C4-2B (cell line): ENCODE measurements at regions not wholly inside any gene's neighbourhood (a gene's known extent, or its start where the extent isn't known, plus 50 kb on each side); places are given as distances from the start of the nearest gene placed in this dataset.
"Not testable (repeated sequence)": the region's sequence is repeated elsewhere in the genome, so short reads cannot be mapped to it uniquely, and the experiment has no call there.

Experiments
- H3K27ac ChIP-seq: fragments of 450-650 bp; 2 replicates; pipeline ENCODE4 v1.5.1; 2017
- CTCF ChIP-seq: fragments of 450-650 bp; conservative IDR thresholded peaks from 2 replicates; pipeline ENCODE4 v1.5.1; 2017; ENCODE audit warnings: mild to moderate bottlenecking
- ZFX ChIP-seq: fragments of 450-650 bp; IDR thresholded peaks from 2 replicates; pipeline ENCODE4 v1.6.1; 2017

DNA sequence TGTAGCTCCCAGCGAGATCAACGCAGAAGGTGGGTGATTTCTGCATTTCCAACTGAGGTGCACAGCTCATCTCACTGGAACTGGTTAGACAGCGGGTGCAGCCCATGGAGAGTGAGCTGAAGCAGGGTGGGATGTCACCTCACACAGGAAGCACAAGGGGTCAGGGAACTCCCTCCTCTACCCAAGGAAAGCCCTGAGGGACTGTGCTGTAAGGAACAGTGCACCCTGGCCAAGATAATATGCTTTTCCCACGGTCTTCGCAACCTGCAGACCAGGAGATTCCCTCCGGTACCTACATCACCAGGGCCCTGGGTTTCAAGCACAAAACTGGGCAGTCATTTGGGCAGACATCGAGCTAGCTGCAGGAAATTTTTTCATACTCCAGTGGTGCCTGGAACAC lies 216.4 kb upstream of the TET2 start:
- TF ChIP-seq ZFX (no peak), CTCF (no peak)
- H3K27ac ChIP-seq, result no peak overlapping the region

DNA sequence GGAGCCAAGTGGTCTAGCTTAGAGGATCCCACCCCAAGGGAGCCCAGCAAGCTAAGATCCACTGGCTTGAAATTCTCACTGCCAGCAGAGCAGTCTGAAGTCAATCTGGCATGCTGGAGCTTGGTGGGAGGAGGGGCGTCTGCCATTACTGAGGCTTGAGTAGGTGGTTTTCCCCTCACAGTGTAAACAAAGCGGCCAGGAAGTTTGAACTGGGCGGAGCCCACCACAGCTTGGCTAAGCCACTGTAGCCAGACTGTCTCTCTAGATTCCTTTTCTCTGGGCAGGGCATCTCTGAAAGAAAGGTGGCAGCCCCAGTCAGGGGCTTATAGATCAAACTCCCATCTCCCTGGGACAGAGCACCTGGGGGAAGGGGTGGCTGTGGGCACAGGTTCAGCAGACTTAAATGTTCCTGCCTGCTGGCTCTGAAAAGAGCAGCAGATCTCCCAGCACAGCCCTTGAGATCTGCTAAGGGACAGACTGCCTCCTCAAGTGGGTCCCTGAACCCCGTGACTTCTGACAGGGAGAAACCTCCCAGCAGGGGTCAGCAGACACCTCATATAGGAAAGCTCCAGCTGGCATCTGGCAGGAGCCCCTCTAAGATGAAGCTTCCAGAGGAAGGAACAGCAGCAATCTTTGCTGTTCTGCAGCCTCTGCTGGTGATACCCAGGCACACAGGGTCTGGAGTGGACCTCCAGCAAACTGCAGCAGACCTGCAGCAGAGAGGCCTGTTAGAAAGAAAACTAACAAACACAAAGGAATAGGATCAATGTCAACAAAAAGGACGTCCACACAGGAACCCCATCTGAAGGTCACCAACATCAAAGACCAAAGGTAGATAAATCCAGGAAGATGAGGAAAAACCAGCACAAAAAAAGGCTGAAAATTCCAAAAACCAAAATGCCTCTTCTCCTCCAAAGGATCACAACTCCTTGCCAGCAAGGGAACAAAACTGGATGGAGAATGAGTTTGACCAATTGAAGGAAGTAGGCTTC lies 215.6 kb upstream of the TET2 start:
- TF ChIP-seq CTCF, result peak; percentile 11; the same call in 1 of the 2 replicates
- H3K27ac ChIP-seq, result not testable (repeated sequence)

- no peak for TF ChIP-seq CTCF
- no peak for TF ChIP-seq ZFX
- no peak overlapping the region for H3K27ac ChIP-seq
Observed at GRCh38 chr4:104938624-104939023, 208.1 kb upstream of the TET2 start.

- no peak overlapping the region for H3K27ac ChIP-seq
Observed at GRCh38 chr4:104940927-104941326, 205.7 kb upstream of the TET2 start.

GRCh38 chr4:104941661-104942062 lies 205.0 kb upstream of the TET2 start:
- TF ChIP-seq CTCF (no peak), ZFX (no peak)
- no peak overlapping the region for H3K27ac ChIP-seq

More at GRCh38 chr4:104940927-104941326, 205.7 kb upstream of the TET2 start:
- no peak for TF ChIP-seq ZFX
- no peak for TF ChIP-seq CTCF

DNA sequence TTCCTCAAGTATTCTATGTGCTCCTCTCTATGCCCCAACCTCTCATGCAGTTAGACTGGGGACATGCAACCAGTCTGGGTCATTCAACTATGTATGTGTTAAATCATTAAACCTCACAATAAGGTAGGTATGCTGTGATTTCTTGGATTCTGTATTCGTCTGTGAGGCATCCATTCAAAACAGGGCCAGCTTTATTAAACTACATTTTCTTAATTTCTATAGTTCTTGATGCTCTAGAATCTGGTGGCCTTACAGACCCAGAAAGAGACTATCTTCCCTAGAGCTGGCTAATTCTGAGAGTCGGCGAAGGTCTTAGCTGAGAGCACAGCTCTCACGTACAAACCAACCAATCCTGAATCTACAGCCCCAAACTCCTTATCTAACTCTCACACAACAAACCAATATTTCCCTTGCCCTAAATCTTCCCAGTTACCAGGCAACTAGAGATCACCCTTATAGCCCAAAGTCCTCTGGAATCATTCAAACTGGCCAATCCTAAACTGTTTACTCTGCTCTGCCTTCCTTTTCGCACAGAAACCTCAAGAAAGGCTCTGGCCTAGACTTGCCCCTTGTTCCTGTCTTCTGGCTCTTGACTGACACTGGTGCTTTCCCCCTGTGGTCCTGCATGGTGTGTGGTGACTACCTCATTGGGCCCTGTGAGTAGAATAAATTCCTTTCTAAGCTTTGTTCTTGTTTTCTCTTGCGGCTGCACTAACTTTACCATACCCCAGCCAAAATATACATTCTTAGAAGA lies 203.5 kb upstream of the TET2 start:
- H3K27ac ChIP-seq, result no peak overlapping the region
- TF ChIP-seq CTCF (no peak), ZFX (no peak)

DNA sequence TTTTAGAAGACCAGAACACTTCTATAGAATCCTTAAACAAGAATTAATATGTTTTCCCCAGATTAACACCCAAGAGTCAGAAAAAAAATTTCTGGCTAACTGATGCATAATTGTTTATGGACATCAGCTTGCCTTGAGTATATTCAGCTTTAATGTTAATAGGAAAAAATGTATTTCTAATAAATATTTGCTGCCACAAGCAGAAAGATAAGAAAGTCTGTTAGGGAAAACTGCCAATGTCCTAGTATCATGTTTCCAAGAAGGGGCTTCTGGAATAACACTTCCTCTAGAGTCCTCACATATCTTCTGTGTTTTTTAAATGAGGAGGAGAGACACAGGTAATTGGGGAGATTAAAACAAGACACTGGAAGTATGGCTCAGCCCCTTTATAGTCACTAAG lies 202.1 kb upstream of the TET2 start:
- H3K27ac ChIP-seq, result no peak overlapping the region
- TF ChIP-seq CTCF (no peak), ZFX (no peak)
